DOHH2 (cell line): ENCODE measurements at regions not wholly inside any gene's neighbourhood (a gene's known extent, or its start where the extent isn't known, plus 50 kb on each side); places are given as distances from the start of the nearest gene placed in this dataset.

ENCODE experiments used
- H3F3A ChIP-seq: fragments of 200-600 bp; sonication (generic), shearing (Covaris generic); 2 replicates; pipeline ENCODE4 v1.6.0; 2016; ENCODE audit warnings: antibody characterized with exemption, mild to moderate bottlenecking; ENCODE audit not compliant: control insufficient read depth, insufficient read depth
- H3K27ac ChIP-seq: fragments of 200-600 bp; sonication (generic); 2 replicates; pipeline ENCODE4 v1.5.1; 2014; ENCODE audit warnings: low read depth, mild to moderate bottlenecking, low read length, moderate library complexity
- H3K27me3 ChIP-seq: fragments of 200-600 bp; sonication (generic); 2 replicates; pipeline ENCODE4 v1.6.1; 2014; ENCODE audit warnings: mild to moderate bottlenecking, low read length, mixed read lengths; ENCODE audit not compliant: control insufficient read depth
- H3K36me3 ChIP-seq: fragments of 200-600 bp; sonication (generic); 2 replicates; pipeline ENCODE4 v1.6.1; 2014; ENCODE audit warnings: mild to moderate bottlenecking, low read length, moderate library complexity, mixed read lengths; ENCODE audit not compliant: control insufficient read depth
- H3K4me1 ChIP-seq: fragments of 200-600 bp; sonication (generic); 2 replicates; pipeline ENCODE4 v1.6.1; 2014; ENCODE audit warnings: mild to moderate bottlenecking, low read length, mixed read lengths; ENCODE audit not compliant: control insufficient read depth
- H3K4me2 ChIP-seq: fragments of 200-600 bp; sonication (generic); 2 replicates; pipeline ENCODE4 v1.6.0; 2014; ENCODE audit warnings: mild to moderate bottlenecking, low read length, moderate library complexity
- H3K4me3 ChIP-seq: fragments of 200-600 bp; sonication (generic); 2 replicates; pipeline ENCODE4 v1.5.1; 2014; ENCODE audit warnings: mild to moderate bottlenecking, low read length, mixed read lengths
- H3K79me2 ChIP-seq: fragments of 200-600 bp; sonication (generic); 2 replicates; pipeline ENCODE4 v1.6.1; 2014; ENCODE audit warnings: mild to moderate bottlenecking, low read length, mixed read lengths; ENCODE audit not compliant: control insufficient read depth
- H3K9me2 ChIP-seq: fragments of 200-600 bp; sonication (generic); replicated peaks from 2 replicates; pipeline ENCODE4 v1.6.1; 2014; ENCODE audit warnings: mild to moderate bottlenecking, low read length, mixed read lengths; ENCODE audit not compliant: control insufficient read depth
- H3K9me3 ChIP-seq: fragments of 200-600 bp; sonication (generic); 2 replicates; pipeline ENCODE4 v1.6.1; 2014; ENCODE audit warnings: antibody characterized with exemption, low read length, mixed read lengths; ENCODE audit not compliant: control insufficient read depth, insufficient read depth
- H4K20me1 ChIP-seq: fragments of 200-600 bp; sonication (generic); 2 replicates; pipeline ENCODE4 v1.6.0; 2014; ENCODE audit warnings: low read depth, mild to moderate bottlenecking, antibody characterized with exemption, low read length, moderate library complexity; ENCODE audit not compliant: control insufficient read depth, insufficient read depth
- EZH2phosphoT487 ChIP-seq: fragments of 200-600 bp; sonication (generic); IDR thresholded peaks from 2 replicates; pipeline ENCODE4 v1.6.1; 2017; ENCODE audit warnings: borderline replicate concordance, mild to moderate bottlenecking, antibody characterized with exemption, low read length, moderate library complexity, mixed read lengths
- TF ChIP-seq, protein P1 (sequence below): fragments of 200-600 bp; sonication (generic); IDR thresholded peaks from one replicate; pipeline ENCODE4 v1.5.1; 2014; ENCODE audit warnings: antibody characterized with exemption, mild to moderate bottlenecking, low read depth, low read length; ENCODE audit not compliant: poor library complexity, severe bottlenecking

DNA sequence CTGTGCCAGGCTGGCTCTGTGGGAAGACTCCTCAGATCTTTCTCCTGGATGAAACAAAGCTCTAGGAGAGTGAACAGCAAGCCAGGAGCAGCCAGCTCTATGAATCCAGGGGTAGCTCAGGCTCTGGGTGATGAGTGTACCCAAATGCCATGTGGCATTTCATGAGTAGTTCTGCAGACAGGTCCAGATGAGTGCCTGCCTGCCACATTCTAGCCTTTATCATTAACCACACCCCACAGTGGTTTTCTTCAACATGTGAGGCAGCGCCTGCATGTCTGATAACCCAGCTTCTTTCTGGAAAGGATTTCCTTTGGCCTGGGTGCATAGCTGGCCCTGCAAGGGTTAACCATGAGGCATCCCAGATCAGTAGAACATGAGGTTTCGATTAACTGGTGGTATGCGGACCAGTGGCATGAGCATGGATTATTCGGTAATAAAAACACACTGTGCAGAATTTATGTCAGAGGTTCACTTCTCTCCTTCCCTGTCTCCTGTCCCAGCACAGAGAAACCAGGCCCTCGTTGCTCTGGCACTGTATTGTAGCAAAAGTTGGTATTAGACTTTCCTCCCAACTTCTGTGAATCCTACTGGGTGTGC is 381.9 kb upstream of the ZNF462 start:
- Histone ChIP-seq H3K4me2 (no peak overlapping the region), H3K27me3 (no peaks in the 10 kb centered on the region), H3K4me1 (no peaks in the 10 kb centered on the region), H3K27ac (no peak overlapping the region), H3K9me3 (no peaks in the 10 kb centered on the region), H3F3A (no peaks in the 10 kb centered on the region), H3K36me3 (no peaks in the 10 kb centered on the region), H3K4me3 (no peak overlapping the region), H3K79me2 (no peaks in the 10 kb centered on the region), H4K20me1 (no peaks in the 10 kb centered on the region), H3K9me2 (no peaks in the 10 kb centered on the region)
- no peak for TF ChIP-seq EZH2phosphoT487
- TF ChIP-seq, protein P1, sequence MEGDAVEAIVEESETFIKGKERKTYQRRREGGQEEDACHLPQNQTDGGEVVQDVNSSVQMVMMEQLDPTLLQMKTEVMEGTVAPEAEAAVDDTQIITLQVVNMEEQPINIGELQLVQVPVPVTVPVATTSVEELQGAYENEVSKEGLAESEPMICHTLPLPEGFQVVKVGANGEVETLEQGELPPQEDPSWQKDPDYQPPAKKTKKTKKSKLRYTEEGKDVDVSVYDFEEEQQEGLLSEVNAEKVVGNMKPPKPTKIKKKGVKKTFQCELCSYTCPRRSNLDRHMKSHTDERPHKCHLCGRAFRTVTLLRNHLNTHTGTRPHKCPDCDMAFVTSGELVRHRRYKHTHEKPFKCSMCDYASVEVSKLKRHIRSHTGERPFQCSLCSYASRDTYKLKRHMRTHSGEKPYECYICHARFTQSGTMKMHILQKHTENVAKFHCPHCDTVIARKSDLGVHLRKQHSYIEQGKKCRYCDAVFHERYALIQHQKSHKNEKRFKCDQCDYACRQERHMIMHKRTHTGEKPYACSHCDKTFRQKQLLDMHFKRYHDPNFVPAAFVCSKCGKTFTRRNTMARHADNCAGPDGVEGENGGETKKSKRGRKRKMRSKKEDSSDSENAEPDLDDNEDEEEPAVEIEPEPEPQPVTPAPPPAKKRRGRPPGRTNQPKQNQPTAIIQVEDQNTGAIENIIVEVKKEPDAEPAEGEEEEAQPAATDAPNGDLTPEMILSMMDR = no peak

- H3K79me2 ChIP-seq = no peaks in the 10 kb centered on the region
- no peaks in the 10 kb centered on the region for H3K9me2 ChIP-seq
- H3K4me1 ChIP-seq = no peaks in the 10 kb centered on the region
- no peaks in the 10 kb centered on the region for H3K36me3 ChIP-seq
- H3K4me3 ChIP-seq = no peak overlapping the region
- TF ChIP-seq EZH2phosphoT487 = no peak
- TF ChIP-seq, protein P1 = no peak
- H3K9me3 ChIP-seq = no peaks in the 10 kb centered on the region
- no peak overlapping the region for H3K4me2 ChIP-seq
- no peaks in the 10 kb centered on the region for H4K20me1 ChIP-seq
- H3K27ac ChIP-seq = no peak overlapping the region
- no peaks in the 10 kb centered on the region for H3F3A ChIP-seq
- no peaks in the 10 kb centered on the region for H3K27me3 ChIP-seq
These were observed 380.2 kb upstream of the ZNF462 start for GRCh38 chr9:106482733-106483132.

GRCh38 chr9:106486685-106487084 is 376.3 kb upstream of the ZNF462 start:
- Histone ChIP-seq H3K4me2 (no peak overlapping the region), H3K27ac (no peak overlapping the region), H3K4me1 (no peaks in the 10 kb centered on the region), H3K9me3 (no peaks in the 10 kb centered on the region), H3K79me2 (no peaks in the 10 kb centered on the region), H3K27me3 (no peaks in the 10 kb centered on the region), H3F3A (no peaks in the 10 kb centered on the region), H3K36me3 (no peaks in the 10 kb centered on the region), H3K4me3 (no peak overlapping the region), H4K20me1 (no peaks in the 10 kb centered on the region), H3K9me2 (no peaks in the 10 kb centered on the region)
- TF ChIP-seq EZH2phosphoT487 = no peak
- TF ChIP-seq, protein P1 = no peak
